HG02642 (cell line): ENCODE measurements at regions not wholly inside any gene's neighbourhood (a gene's known extent, or its start where the extent isn't known, plus 50 kb on each side); places are given as distances from the start of the nearest gene placed in this dataset.

Experiments
- ATAC-seq: cut with Tn5 transposase; IDR thresholded peaks from one replicate; pipeline ENCODE4 v1.9.1; 2021; ENCODE audit warnings: mild to moderate bottlenecking; ENCODE audit not compliant: unreplicated experiment, poor library complexity

DNA sequence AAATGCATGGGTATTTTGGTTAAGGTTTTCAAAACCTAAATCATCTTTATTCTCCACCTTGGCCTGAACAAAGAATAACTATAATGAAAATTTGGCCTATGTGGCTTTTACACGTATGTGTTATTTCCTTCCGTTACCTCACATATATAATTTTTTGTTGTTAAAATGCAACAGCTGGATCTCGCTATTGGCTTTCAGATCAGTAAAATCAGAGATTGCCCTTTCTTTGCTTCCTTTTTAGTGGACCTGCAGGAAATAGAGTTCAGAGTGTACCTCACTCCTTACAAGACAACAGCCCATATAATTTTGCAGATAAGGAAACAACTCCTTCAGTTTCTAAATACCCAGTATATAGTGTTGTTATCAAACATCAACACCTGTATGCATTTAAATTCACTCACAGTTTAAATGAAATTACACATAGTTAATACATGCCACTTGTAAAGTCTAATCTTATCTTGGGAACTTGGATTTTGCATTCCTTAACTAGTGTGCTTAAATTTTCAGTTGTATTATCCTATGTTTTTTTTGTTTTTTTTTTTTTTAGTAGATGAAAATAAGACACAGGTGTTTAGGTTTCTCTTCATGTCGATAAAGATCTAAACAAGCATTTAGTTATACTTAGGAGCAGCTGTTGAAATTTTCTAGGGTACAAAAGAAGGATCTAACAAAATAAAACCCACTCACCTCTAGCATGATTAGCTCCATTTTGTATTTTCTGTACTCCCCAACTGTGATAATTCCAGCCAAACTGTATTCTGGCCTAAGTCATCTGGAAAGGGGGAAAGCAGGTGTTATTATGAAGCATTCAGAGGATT, 96.2 kb upstream of the SPRY1 start:
- no peak for ATAC-seq

DNA sequence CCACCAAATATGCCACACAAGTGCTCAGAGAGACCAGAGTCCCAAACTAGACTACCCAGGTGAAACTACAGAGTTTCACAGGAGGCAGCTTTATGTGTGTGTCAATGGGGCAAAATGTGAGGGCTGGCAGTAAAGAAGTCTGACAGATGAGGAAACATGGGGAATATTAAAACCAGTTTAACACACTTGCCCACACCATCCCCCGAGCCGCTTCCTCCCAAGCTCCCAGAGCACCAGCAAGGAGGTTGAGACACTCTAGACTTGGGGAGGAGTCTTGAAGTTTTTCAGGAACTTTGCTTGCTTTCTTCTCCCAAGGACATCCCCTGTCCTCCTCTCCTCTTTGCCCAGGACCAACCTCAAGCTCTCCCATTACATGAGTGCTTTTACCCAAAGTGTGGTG, 94.7 kb upstream of the SPRY1 start:
- no peak for ATAC-seq

GRCh38 chr4:123304151-123304964, 92.2 kb upstream of the SPRY1 start:
- ATAC-seq = no peak

GRCh38 chr4:123305736-123306135, 90.9 kb upstream of the SPRY1 start:
- no peak for ATAC-seq

DNA sequence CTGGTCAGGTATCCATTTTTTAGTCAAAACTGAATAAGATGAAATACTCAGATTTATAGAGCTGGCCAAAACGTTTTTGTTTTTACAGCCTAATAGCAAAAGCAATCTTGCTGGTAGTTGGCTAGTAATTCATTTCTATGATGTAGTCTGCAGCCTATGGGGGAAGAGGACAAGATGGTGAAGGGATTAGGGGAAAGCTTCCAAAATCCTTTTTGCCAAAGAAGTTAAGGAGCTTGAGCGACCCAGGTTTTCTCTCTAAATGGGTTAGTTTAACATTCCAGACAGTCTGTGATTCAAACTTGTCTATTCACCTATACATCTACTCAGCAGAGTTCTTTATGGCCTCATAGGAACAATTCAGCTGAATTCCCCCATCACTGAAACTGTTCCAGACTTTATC, 89.8 kb upstream of the SPRY1 start:
- no peak for ATAC-seq

DNA sequence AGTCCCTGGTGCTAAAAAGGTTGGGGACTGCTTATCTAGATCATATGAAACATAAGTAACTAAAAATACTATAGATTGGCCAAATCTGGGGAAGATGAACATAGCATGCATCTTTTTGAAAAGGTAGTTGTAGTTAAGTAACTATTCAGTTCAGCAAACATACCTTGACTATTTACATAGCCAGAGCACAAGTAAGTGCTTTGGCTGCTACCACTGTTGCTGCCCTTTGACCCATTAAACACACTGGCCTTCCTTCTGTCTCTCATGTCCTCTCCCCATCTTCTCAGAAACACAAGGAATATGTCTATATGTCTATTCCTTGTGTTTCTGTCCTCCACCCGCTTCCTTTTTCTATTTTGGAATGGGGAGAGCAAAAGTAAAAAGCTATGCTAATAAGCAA, 87.9 kb upstream of the SPRY1 start:
- no peak for ATAC-seq

DNA sequence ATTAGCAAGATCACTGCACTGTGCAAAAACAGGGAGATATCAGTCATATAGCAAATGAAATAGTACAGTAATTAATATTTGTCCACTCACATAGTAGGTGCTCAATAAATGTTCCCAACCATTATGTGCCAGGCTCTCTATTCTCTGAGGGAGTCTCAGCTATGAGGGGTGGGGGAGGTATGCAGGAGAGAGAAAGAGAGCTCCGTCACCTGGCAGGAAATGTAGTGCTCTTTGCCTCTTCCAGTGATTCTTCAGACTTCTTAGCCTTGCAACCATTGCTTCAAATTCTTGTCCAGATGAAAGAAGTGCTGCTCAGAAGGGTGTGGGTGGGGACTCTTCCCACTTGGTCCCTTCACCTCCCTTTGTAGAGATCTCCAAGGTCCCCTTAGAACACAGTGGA, 84.5 kb upstream of the SPRY1 start:
- no peak for ATAC-seq

DNA sequence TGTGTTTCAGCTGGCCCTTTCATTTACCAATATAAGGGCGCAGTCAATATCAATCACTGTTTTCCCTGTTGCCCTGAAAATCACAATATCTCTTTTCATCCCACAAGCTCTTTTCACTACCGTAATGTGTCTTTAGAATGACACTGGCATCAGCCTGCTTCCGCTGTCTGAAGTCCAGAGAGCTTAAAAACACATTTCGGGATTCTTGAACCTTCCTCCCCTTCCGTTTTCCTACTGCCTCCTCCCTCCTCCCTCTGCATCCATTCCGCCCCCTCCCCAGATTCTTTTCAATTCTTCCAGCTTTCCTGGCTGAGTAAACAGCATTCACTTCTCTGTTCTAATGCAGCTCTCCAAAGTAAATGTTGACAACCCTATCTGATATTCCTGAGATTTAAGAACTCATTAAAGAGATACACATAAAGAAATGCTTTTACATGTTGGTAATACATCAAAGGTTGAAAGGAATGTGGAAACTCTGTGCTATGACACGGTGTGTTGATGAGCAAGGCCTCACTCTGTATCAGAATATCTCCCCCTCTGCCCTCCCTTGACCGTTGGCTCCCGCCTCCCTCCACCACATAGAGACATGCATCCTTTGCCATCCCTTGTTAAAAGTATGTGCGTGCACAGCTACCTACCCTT, 83.5 kb upstream of the SPRY1 start:
- no peak for ATAC-seq

- no peak for ATAC-seq
Observed at GRCh38 chr4:123315617-123316016, 81.0 kb upstream of the SPRY1 start.

- no peak for ATAC-seq
Observed at GRCh38 chr4:123317211-123317610, 79.4 kb upstream of the SPRY1 start.

DNA sequence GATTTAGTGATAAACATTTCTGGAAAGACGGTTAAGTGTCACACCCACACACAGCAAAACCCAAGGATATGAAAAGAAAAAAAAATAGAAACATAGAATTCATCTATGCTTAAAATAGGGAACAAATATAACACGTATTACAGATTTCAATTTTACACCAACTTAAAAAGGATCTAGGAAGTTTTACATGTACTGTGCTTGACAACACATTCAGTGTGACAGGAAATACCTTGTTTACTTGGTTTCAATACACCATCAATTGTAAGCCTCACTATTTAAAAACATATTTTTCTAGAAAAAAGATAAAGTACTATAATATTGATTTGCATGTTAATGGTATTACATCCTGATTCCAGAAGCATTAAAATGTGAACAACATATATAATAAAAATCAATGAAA, 77.0 kb upstream of the SPRY1 start:
- ATAC-seq = no peak

DNA sequence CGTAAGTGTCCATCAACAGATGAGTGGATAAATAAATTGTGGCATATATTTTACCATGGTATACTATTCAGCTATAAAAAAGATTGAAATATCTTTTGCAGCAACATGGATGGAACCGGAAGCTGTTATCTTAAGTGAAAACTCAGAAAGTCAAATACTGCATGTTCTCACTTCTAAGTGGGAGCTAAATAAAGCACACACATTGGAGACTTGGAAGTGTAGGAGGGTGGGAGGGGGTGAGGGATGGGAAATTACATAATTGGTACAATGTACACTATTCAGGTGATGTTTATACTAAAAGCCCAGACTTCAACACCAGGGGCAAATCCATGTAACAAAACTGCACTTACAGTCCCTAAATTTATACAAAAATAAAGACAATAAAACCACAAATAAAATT, 72.6 kb upstream of the SPRY1 start:
- no peak for ATAC-seq

DNA sequence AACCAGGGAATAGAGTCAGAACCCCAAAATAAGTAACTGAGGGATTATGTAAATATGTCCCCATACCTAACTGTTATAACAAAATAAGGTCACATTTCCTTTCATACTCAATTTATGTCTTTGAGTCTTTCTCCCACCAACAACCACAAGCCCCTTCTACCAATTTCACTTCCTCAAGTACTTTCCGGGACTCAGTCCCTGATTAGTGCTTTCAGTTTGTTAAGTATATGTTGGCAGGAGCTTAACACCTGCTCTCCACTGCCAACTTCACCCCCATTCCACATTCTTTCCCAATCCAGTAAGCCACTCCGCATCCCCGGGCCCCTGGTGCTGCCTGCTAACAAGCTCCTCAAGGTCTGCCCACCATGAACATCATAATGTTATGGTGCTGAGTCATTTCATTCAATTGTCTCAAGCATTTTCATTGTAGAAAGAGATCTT, 71.3 kb upstream of the SPRY1 start:
- peak; percentile 98 for ATAC-seq

DNA sequence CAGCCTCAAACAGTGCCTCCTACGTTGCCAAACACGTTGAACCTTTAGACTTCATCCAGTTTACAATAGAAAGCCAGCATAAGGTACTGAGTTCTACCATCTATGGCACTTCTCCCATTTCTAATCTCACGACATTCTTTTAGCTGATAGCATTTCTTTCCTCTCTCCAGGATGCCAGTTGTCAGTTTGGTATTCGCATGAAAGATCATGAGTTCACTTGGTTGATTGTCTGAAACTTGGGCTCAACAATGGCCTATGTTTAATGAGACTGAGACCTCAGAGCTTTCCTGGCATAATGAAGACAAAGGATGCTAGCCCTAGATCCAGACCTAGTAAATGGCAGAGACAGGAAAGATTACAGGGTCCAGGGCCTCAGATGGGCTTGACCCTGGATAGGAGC, 69.2 kb upstream of the SPRY1 start:
- no peak for ATAC-seq

GRCh38 chr4:123327846-123328429, 68.7 kb upstream of the SPRY1 start:
- no peak for ATAC-seq

DNA sequence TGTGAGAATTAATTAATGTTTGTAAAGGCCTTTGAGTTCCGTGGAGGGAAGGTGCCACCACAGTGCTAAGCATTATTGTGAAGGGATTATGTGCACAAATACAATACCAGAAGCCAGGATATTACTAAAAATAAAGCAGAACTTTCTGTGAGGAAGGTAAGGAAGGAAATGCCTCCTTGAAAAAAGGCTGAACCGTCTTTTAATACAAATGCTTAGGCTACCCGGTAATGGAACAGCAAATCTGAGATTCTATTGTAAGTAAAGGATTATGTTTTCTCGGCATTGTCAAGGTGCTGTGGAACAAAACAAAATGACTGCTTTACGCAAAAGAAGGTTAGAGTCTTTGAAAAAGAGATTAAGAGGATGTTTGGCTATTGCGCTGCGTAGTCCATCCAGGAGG, 57.9 kb upstream of the SPRY1 start:
- ATAC-seq = no peak

GRCh38 chr4:123339507-123340380, 56.9 kb upstream of the SPRY1 start:
- no peak for ATAC-seq

DNA sequence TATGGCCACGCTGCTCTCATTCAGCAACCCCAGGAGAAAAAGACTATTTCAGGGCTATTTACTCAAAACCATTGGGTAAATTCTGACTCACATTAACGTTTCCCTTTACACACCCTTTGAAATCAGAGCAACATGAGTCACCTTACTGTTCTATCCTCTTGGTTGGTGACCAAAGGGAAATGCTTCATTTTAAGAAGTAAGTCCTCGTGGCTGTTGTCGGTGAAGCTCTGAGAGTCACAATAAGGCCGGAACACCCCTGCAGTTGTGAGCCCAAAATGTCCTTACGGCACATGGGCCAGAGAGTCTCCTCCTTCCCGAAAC, 56.3 kb upstream of the SPRY1 start:
- ATAC-seq = no peak

DNA sequence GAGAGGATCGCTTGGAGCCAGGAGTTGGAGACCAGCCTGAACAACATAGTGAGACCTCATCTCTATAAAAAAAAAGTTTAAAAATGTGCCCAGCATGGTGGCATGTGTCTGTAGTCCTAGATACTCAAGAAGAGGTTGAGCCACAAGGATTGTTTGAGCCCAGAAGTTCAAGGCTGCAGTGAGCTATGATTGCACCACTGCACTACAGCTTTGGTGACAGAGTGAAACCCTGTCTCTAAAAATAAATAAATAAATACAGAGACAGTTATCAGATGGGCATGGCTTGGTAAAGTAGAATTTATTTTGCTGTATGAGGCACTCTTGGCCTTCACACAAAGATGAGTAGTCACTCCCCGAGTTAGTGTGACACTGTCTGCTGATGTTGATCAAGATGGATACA, 54.1 kb upstream of the SPRY1 start:
- no peak for ATAC-seq

DNA sequence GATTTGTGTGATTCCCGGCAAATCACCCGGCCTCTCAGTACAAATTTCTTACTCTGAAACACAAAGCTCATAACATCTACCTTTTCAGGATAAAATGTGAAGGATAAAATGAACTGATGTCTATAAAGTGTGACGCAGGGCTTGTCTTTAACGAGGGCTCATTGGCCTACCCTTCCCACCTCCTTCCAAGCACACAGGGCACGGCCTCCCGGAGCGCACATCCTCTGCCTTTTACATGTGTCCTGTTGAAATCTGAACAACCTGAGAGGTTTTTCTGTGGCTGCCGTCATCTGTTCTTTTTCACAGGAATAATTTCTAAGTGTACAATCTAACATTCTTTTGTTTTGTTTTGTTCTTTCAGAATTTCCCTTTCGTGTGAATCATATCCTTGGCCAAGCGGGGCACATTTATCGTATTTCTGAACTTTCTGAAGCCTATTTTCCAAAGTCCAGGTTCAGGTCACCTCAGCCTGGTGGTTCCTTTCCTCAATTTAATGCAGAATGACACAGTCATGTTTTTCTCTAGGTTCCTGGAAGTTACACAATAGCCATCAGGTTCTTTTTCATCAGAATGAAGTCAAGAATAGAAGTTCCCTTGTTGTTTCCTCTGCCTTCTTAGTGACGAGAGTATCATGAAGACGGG, 53.1 kb upstream of the SPRY1 start:
- no peak for ATAC-seq
